Activated CD8-positive, alpha-beta memory T cell treated with anti-CD3 and anti-CD28 coated beads, Interleukin-2, amount 50 U/mL, for 1 hour (primary cell): ENCODE measurements at regions not wholly inside any gene's neighbourhood (a gene's known extent, or its start where the extent isn't known, plus 50 kb on each side); places are given as distances from the start of the nearest gene placed in this dataset.
"Not testable (repeated sequence)": the region's sequence is repeated elsewhere in the genome, so short reads cannot be mapped to it uniquely, and the experiment has no call there.

ENCODE experiments used
- DNase-seq: peaks from one replicate; pipeline ENCODE4 v3.0.0-alpha.2; 2020; ENCODE audit errors: extremely low read depth

GRCh38 chr1:185541871-185542301 lies 192.3 kb upstream of the HMCN1 start:
- no peak for DNase-seq

- DNase-seq = no peak
Observed at GRCh38 chr1:185540295-185540694, 193.9 kb upstream of the HMCN1 start.

GRCh38 chr1:185539277-185539943 lies 194.8 kb upstream of the HMCN1 start:
- DNase-seq = no peak

- DNase-seq = not testable (repeated sequence)
Observed at GRCh38 chr1:185538309-185538898, 195.8 kb upstream of the HMCN1 start.

GRCh38 chr1:185537596-185537995 lies 196.6 kb upstream of the HMCN1 start:
- DNase-seq = no peak

- no peak for DNase-seq
Observed at GRCh38 chr1:185536165-185536920, 197.8 kb upstream of the HMCN1 start.

- no peak for DNase-seq
Observed at GRCh38 chr1:185535621-185536020, 198.6 kb upstream of the HMCN1 start.

GRCh38 chr1:185534801-185535200 lies 199.4 kb upstream of the HMCN1 start:
- DNase-seq = no peak

GRCh38 chr1:185533596-185533995 lies 200.6 kb upstream of the HMCN1 start:
- DNase-seq = no peak

GRCh38 chr1:185532856-185533255 lies 201.3 kb upstream of the HMCN1 start:
- DNase-seq = no peak

GRCh38 chr1:185531838-185532237 lies 202.4 kb upstream of the HMCN1 start:
- no peak for DNase-seq

GRCh38 chr1:185530215-185530614 lies 204.0 kb upstream of the HMCN1 start:
- DNase-seq = no peak

GRCh38 chr1:185529673-185530072 lies 204.5 kb upstream of the HMCN1 start:
- no peak for DNase-seq

GRCh38 chr1:185528084-185528676 lies 206.0 kb upstream of the HMCN1 start:
- no peak for DNase-seq

GRCh38 chr1:185526344-185527307 lies 207.6 kb upstream of the HMCN1 start:
- no peak for DNase-seq

- no peak for DNase-seq
Observed at GRCh38 chr1:185520188-185520920, 203.3 kb upstream of the IVNS1ABP start.

- DNase-seq = no peak
Observed at GRCh38 chr1:185517808-185518419, 200.9 kb upstream of the IVNS1ABP start.

- DNase-seq = not testable (repeated sequence)
Observed at GRCh38 chr1:185517301-185517700, 200.3 kb upstream of the IVNS1ABP start.

GRCh38 chr1:185515696-185516095 lies 198.7 kb upstream of the IVNS1ABP start:
- DNase-seq = no peak

GRCh38 chr1:185514311-185514710 lies 197.3 kb upstream of the IVNS1ABP start:
- no peak for DNase-seq
